Astrocyte (in vitro differentiated cells and primary cell): ENCODE measurements at regions not wholly inside any gene's neighbourhood (a gene's known extent, or its start where the extent isn't known, plus 50 kb on each side); places are given as distances from the start of the nearest gene placed in this dataset.

Experiments used
- EZH2 ChIP-seq: IDR thresholded peaks from 2 replicates; pipeline ENCODE4 v1.6.1; 2012; ENCODE audit warnings: mild to moderate bottlenecking, low read length, inconsistent platforms; ENCODE audit not compliant: insufficient read depth
- TF ChIP-seq, protein P1 (sequence below): IDR thresholded peaks from 2 replicates; pipeline ENCODE4 v1.5.1; 2011; ENCODE audit warnings: low read depth, mild to moderate bottlenecking, inconsistent platforms, low read length, moderate library complexity; ENCODE audit not compliant: insufficient read depth

DNA sequence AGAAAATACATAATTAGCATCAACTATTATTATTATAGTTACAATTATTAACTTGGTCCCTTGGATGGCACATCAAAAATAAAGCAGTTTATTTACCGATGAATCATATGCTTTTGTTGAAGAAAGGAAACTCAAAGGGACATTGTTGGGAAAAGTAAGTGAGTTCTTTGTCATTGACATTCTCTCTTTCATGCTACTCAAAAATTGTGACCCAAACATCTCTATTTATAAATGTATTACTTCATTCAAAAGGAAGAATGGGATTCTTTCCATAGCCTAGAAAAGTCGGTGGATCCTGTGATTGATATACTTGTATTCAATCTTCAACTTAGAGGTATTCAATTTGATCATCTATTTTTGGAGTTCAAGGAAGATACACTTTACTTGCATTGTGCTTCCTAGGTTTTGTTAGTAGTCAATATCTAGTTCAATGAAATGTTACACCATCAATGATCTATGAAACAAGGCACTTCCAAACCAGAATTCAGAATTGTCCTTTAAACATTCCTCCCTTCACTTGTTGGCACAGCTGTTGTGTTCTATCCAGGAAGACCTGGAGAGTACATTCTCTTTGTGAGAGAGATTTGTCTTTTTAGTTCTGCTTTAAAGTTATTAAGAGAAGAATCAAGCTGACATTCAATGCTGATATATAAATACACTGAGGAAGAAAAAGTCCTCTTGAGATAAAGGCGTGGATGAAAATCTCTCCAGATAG, 235.2 kb downstream of the TMEM26 start:
- TF ChIP-seq, protein P1, sequence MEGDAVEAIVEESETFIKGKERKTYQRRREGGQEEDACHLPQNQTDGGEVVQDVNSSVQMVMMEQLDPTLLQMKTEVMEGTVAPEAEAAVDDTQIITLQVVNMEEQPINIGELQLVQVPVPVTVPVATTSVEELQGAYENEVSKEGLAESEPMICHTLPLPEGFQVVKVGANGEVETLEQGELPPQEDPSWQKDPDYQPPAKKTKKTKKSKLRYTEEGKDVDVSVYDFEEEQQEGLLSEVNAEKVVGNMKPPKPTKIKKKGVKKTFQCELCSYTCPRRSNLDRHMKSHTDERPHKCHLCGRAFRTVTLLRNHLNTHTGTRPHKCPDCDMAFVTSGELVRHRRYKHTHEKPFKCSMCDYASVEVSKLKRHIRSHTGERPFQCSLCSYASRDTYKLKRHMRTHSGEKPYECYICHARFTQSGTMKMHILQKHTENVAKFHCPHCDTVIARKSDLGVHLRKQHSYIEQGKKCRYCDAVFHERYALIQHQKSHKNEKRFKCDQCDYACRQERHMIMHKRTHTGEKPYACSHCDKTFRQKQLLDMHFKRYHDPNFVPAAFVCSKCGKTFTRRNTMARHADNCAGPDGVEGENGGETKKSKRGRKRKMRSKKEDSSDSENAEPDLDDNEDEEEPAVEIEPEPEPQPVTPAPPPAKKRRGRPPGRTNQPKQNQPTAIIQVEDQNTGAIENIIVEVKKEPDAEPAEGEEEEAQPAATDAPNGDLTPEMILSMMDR, result no peak
- no peak for TF ChIP-seq EZH2
